ENCODE measurements at regions not wholly inside any gene's neighbourhood (a gene's known extent, or its start where the extent isn't known, plus 50 kb on each side); places are given as distances from the start of the nearest gene placed in this dataset.

DNA sequence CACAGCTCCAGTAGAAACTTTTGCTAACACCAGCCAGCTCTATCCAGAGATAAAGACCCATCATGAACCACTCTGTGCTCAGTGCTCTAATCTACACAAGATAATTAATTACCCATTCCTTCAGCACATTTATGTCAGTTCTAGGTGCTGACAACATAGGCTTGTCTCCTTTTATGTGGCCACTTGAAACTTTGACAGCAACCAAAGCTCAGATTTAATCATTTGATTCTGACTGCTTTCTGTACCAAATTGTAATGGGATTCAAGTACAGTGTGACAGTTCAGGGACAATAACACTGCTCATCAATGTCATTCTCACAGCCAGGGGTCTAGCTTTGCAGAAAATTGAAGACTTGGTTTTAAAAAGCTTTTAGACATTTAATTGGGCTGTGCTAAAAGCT, 266.6 kb downstream of the KCTD12 start:
- BruUV-seq (replicated peaks) = no TSS peak
- Histone ChIP-seq H3K9me2 (ENCODE audit: insufficient read depth) (no peaks in the 10 kb centered on the region), H3F3A (ENCODE audit: insufficient read depth, low read depth) (no peaks in the 10 kb centered on the region; the same call in 1 of the 2 replicates), H3K4me2 (no peak overlapping the region), H3K4me1 (replicated peaks; ENCODE audit: insufficient read depth) (peaks cover 5% of the 10 kb centered on the region; the same call in 1 of the 2 replicates), H3K79me2 (ENCODE audit: low read depth) (no peaks in the 10 kb centered on the region), H3K27ac (no peak overlapping the region), H4K20me1 (ENCODE audit: insufficient read depth) (no peaks in the 10 kb centered on the region), H3K4me3 (no peak overlapping the region), H3K9me3 (ENCODE audit: insufficient read depth, low read depth) (no peaks in the 10 kb centered on the region; the same call in 1 of the 2 replicates), H3K27me3 (ENCODE audit: insufficient read depth, low read depth) (no peaks in the 10 kb centered on the region), H3K36me3 (ENCODE audit: low read depth) (no peaks in the 10 kb centered on the region), H2AFZ (no peak overlapping the region)
- no peak for DNase-seq
- TF ChIP-seq, protein P1, sequence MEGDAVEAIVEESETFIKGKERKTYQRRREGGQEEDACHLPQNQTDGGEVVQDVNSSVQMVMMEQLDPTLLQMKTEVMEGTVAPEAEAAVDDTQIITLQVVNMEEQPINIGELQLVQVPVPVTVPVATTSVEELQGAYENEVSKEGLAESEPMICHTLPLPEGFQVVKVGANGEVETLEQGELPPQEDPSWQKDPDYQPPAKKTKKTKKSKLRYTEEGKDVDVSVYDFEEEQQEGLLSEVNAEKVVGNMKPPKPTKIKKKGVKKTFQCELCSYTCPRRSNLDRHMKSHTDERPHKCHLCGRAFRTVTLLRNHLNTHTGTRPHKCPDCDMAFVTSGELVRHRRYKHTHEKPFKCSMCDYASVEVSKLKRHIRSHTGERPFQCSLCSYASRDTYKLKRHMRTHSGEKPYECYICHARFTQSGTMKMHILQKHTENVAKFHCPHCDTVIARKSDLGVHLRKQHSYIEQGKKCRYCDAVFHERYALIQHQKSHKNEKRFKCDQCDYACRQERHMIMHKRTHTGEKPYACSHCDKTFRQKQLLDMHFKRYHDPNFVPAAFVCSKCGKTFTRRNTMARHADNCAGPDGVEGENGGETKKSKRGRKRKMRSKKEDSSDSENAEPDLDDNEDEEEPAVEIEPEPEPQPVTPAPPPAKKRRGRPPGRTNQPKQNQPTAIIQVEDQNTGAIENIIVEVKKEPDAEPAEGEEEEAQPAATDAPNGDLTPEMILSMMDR (conservative IDR thresholded peaks at IDR 0.05) = no peak
- TF ChIP-seq EZH2 (IDR thresholded peaks at IDR 0.05; ENCODE audit: low read depth) = no peak
- POLR2A ChIA-PET (ENCODE audit: unreplicated experiment) = no interaction called here
- CTCF ChIA-PET = no interaction called here
- intact Hi-C loops (cut with micrococcal nuclease; ENCODE audit: unreplicated experiment) = no loop called here

DNA sequence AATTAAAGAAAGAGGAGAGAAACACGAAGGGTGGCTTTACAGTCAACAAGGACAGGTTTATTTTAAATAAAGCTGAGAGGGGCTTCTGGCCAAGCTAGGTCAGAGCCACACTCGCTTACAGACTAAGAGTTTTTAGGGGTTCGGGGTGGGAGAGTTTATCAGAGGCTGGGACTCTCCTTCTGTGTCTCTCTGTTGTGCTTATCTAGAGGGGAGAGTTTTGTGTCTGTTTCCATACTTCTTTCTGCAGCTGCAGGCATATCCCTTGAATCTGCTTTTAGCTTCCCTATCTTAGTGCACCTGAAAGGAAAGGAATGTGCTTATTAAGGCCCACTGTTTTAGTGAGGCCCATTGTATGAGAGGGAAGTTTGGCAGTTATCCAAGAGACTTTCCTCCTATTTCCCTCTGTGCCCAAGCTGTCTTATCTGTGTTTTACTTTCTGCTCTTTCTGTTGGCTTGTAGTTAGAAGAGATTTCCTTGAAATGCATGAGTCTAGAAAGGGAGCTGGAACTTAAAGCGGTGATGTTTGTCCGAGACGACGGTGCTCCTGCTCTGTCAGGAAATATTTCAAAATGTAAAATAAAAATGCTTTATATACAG, 275.3 kb downstream of the KCTD12 start:
- BruUV-seq (replicated peaks) = no TSS peak
- TF ChIP-seq EZH2 (IDR thresholded peaks at IDR 0.05; ENCODE audit: low read depth) = no peak
- TF ChIP-seq, protein P1 (conservative IDR thresholded peaks at IDR 0.05) = no peak
- Histone ChIP-seq H3K36me3 (ENCODE audit: low read depth) (no peaks in the 10 kb centered on the region), H3K27ac (no peak overlapping the region), H3K79me2 (ENCODE audit: low read depth) (no peaks in the 10 kb centered on the region), H3K27me3 (ENCODE audit: insufficient read depth, low read depth) (no peaks in the 10 kb centered on the region), H3K4me2 (no peak overlapping the region), H3K9me2 (ENCODE audit: insufficient read depth) (no peaks in the 10 kb centered on the region), H2AFZ (no peak overlapping the region), H3K4me3 (no peak overlapping the region), H3K9me3 (ENCODE audit: insufficient read depth, low read depth) (no peaks in the 10 kb centered on the region), H4K20me1 (ENCODE audit: insufficient read depth) (no peaks in the 10 kb centered on the region), H3F3A (ENCODE audit: insufficient read depth, low read depth) (no peaks in the 10 kb centered on the region), H3K4me1 (replicated peaks; ENCODE audit: insufficient read depth) (no peaks in the 10 kb centered on the region)
- ChIA-PET CTCF (no interaction called here), POLR2A (ENCODE audit: unreplicated experiment) (no interaction called here)
- intact Hi-C loops (cut with micrococcal nuclease; ENCODE audit: unreplicated experiment) = no loop called here
- DNase-seq = no peak

DNA sequence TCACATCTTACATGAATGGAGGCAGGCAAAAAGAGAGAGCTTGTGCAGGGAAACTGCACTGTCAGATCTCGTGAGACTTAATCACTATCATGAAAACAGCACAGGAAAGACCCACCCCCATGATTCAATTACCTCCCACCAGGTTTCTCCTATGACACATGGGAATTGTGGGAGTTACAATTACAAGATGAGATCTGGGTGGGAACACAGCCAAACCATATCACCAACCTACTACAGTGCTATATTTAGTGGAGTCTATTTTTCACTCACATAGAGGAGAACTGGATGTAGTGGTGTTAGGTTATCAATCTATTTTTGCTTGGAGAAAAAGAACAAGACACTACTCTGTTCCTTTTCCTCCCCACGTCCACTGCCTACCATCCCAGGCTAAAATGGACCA, 276.6 kb downstream of the KCTD12 start:
- Histone ChIP-seq H3K27me3 (ENCODE audit: insufficient read depth, low read depth) (no peaks in the 10 kb centered on the region), H3K27ac (no peak overlapping the region), H3K4me3 (no peak overlapping the region), H3K9me3 (ENCODE audit: insufficient read depth, low read depth) (no peaks in the 10 kb centered on the region), H4K20me1 (ENCODE audit: insufficient read depth) (no peaks in the 10 kb centered on the region), H3K4me1 (replicated peaks; ENCODE audit: insufficient read depth) (no peaks in the 10 kb centered on the region), H3K79me2 (ENCODE audit: low read depth) (no peaks in the 10 kb centered on the region), H2AFZ (no peak overlapping the region), H3K9me2 (ENCODE audit: insufficient read depth) (no peaks in the 10 kb centered on the region), H3K36me3 (ENCODE audit: low read depth) (no peaks in the 10 kb centered on the region), H3K4me2 (no peak overlapping the region), H3F3A (ENCODE audit: insufficient read depth, low read depth) (no peaks in the 10 kb centered on the region)
- DNase-seq = no peak
- TF ChIP-seq EZH2 (IDR thresholded peaks at IDR 0.05; ENCODE audit: low read depth) = no peak
- TF ChIP-seq, protein P1 (conservative IDR thresholded peaks at IDR 0.05) = no peak
- CTCF ChIA-PET = no interaction called here
- POLR2A ChIA-PET (ENCODE audit: unreplicated experiment) = no interaction called here
- no TSS peak for BruUV-seq (replicated peaks)
- intact Hi-C loops (cut with micrococcal nuclease; ENCODE audit: unreplicated experiment) = no loop called here
